Colonic mucosa (tissue), 4 donors: ENCODE measurements at regions not wholly inside any gene's neighbourhood (a gene's known extent, or its start where the extent isn't known, plus 50 kb on each side); places are given as distances from the start of the nearest gene placed in this dataset.
"Not testable (repeated sequence)": the region's sequence is repeated elsewhere in the genome, so short reads cannot be mapped to it uniquely, and the experiment has no call there.

Experiments
- DNase-seq: peaks from one replicate; pipeline ENCODE4 v3.0.0-alpha.2; 2020
- H3K27ac ChIP-seq: fragments of 200-600 bp; one replicate; pipeline ENCODE4 v1.8.0; 2021
- H3K27me3 ChIP-seq: fragments of 200-600 bp; one replicate; pipeline ENCODE4 v1.8.0; 2021
- H3K36me3 ChIP-seq: fragments of 200-600 bp; one replicate; pipeline ENCODE4 v1.8.0; 2021
- H3K4me1 ChIP-seq: fragments of 200-600 bp; one replicate; pipeline ENCODE4 v1.8.0; 2021; ENCODE audit warnings: mild to moderate bottlenecking
- H3K4me3 ChIP-seq: fragments of 200-600 bp; one replicate; pipeline ENCODE4 v1.8.0; 2021
- H3K9ac ChIP-seq, 2 donors: one replicate each; pipeline ENCODE4 v1.7.0; 2013; ENCODE audit warnings: control low read depth in 2 of 2, low read depth in 2 of 2, low read length in 2 of 2
- H3K9me3 ChIP-seq: fragments of 200-600 bp; one replicate; pipeline ENCODE4 v1.8.0; 2021
- CTCF ChIP-seq: fragments of 200-600 bp; IDR thresholded peaks from one replicate; pipeline ENCODE4 v1.8.0; 2022; ENCODE audit warnings: antibody characterized with exemption, mild to moderate bottlenecking
- intact Hi-C: fragments of 100-400 bp; cut with DNase I; formaldehyde crosslinking; loops from one replicate; pipeline ENCODE4 v1.14.1; 2022
- donor health status: healthy.
- donor health status: DM: no; HTN: no; CAD: no.
- donor health status: DM: no; HTN: no; CAD: no.

- Histone ChIP-seq H3K4me1 (no peaks in the 10 kb centered on the region), H3K27me3 (no peaks in the 10 kb centered on the region), H3K9me3 (no peaks in the 10 kb centered on the region), H3K27ac (no peak overlapping the region), H3K9ac (no peak overlapping the region), H3K36me3 (no peaks in the 10 kb centered on the region), H3K4me3 (no peak overlapping the region)
- TF ChIP-seq CTCF: no peak
- DNase-seq: no peak
- intact Hi-C loops: no loop called here
Observed at GRCh38 chr15:98286831-98287230, 326.3 kb downstream of the ARRDC4 start.

DNA sequence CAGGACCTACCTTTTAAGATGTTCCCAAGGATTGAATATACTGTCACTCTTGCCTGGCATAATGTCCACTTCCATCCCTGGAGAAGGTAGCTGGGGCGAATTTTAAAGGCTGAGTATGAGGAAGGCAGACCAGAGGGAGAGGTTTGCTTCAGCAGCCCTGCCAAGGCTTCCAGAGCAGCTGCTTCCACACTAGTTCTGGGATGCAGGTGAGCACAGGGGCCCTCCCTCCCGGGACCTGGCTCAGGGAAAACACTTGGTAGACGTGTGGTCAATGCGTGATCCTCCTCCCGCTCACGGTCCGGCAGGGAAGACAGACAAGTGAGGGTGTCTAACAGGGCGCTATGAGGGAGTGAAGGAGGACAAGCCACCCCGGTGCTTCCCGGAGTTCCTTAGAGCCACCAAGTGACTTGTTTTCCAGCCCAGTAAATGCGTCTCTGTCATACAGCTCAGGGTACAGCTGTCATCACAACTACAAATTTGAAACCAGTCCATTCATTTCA, 327.6 kb downstream of the ARRDC4 start:
- Histone ChIP-seq H3K9ac (no peak overlapping the region), H3K27me3 (no peaks in the 10 kb centered on the region), H3K9me3 (no peaks in the 10 kb centered on the region), H3K4me1 (no peaks in the 10 kb centered on the region), H3K36me3 (no peaks in the 10 kb centered on the region), H3K27ac (no peak overlapping the region), H3K4me3 (no peak overlapping the region)
- intact Hi-C loops: no loop called here
- no peak for DNase-seq
- TF ChIP-seq CTCF: no peak

DNA sequence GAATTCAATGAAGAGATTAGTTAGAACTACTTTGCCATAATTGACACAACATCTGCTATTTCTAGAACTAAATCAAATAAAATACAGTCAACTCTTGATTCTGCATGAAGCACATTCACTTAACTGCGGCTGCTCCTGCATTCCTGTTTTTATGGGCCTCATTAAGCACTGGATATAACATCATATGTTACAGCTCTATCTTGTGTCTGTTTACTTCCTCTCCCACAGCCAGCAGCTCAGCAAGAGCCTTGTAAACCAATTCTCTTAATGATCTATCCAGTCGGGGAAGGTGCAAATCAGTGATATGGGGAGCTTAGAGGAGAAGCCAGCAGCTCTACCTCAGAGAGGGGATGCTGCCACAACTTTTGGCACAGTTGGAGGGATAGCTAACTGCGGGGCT, 329.2 kb downstream of the ARRDC4 start:
- no peak for TF ChIP-seq CTCF
- no peak overlapping the region for H3K4me3 ChIP-seq
- H3K4me1 ChIP-seq: no peaks in the 10 kb centered on the region
- intact Hi-C loops: loop anchor here (5.0 kb wide), 1 partner anchor 382 kb away; no protein-coding TSS in a partner anchor
- H3K27me3 ChIP-seq: no peaks in the 10 kb centered on the region
- H3K9me3 ChIP-seq: no peaks in the 10 kb centered on the region
- H3K27ac ChIP-seq: no peak overlapping the region
- no peak for DNase-seq
- H3K9ac ChIP-seq: no peak overlapping the region
- no peaks in the 10 kb centered on the region for H3K36me3 ChIP-seq

GRCh38 chr15:98292442-98293240, 332.1 kb downstream of the ARRDC4 start:
- Histone ChIP-seq H3K27me3 (no peaks in the 10 kb centered on the region), H3K4me1 (no peaks in the 10 kb centered on the region), H3K9me3 (no peaks in the 10 kb centered on the region), H3K27ac (no peak overlapping the region), H3K4me3 (no peak overlapping the region), H3K36me3 (no peaks in the 10 kb centered on the region), H3K9ac (no peak overlapping the region)
- TF ChIP-seq CTCF: peak; percentile 54
- DNase-seq: peak; percentile 61
- intact Hi-C loops: loop anchor here (5.0 kb wide), 1 partner anchor 385 kb away; no protein-coding TSS in a partner anchor

GRCh38 chr15:98294126-98294525, 333.6 kb downstream of the ARRDC4 start:
- Histone ChIP-seq H3K4me3 (no peak overlapping the region), H3K36me3 (no peaks in the 10 kb centered on the region), H3K4me1 (no peaks in the 10 kb centered on the region), H3K27me3 (no peaks in the 10 kb centered on the region), H3K9ac (no peak overlapping the region), H3K27ac (no peak overlapping the region), H3K9me3 (no peaks in the 10 kb centered on the region)
- DNase-seq: no peak
- intact Hi-C loops: loop anchor here (5.0 kb wide), 1 partner anchor 387 kb away; no protein-coding TSS in a partner anchor
- TF ChIP-seq CTCF: no peak

GRCh38 chr15:98295101-98295759, 334.7 kb downstream of the ARRDC4 start:
- H3K4me1 ChIP-seq, H3K36me3 ChIP-seq, H3K27ac ChIP-seq, H3K4me3 ChIP-seq, H3K9ac ChIP-seq, DNase-seq, intact Hi-C loops, H3K27me3 ChIP-seq, H3K9me3 ChIP-seq: not testable (repeated sequence)
